ENCODE measurements at regions not wholly inside any gene's neighbourhood (a gene's known extent, or its start where the extent isn't known, plus 50 kb on each side); places are given as distances from the start of the nearest gene placed in this dataset.

DNA sequence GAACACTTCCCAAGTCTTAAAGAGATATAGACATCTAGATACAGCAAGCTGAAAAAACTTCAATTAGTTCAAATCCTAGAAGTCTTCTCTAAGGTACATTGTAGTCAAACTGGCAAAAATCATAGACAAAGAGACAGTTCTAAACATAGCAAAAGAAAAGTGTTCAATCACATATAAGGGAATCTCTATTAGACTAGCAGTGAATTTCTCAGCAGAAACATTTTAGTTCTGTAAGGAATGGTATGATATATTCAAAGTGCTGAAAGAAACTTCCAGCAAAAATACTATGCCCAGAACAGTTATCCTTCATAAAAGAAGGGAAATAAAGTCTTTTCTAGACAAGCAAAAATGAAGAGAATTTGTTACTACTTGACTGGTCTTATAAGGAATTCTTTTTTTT, 186.3 kb upstream of the SYNCRIP start:
- Mint-ChIP-seq H3K4me3 (no peak overlapping the region), H3K9me3 (ENCODE audit: insufficient read depth) (peaks cover 2% of the 10 kb centered on the region), H3K4me1 (no peaks in the 10 kb centered on the region), H3K27me3 (no peaks in the 10 kb centered on the region), H3K27ac (no peak overlapping the region)
- Histone ChIP-seq H3K9me3 (ENCODE audit: control extremely low read depth in 1 of 3, control insufficient read depth in 2 of 3, insufficient read depth in 1 of 3, low read length in 2 of 3) (peaks cover 0 to 32% (median 10%) of the 10 kb centered on the region in 3 donors), H2AFZ (ENCODE audit: insufficient read depth, low read depth, low read length, poor library complexity, severe bottlenecking) (no peak overlapping the region), H3K4me1 (ENCODE audit: control insufficient read depth in 2 of 2, insufficient read depth in 2 of 2, low read length in 2 of 2) (no peaks in the 10 kb centered on the region), H3K79me2 (ENCODE audit: control insufficient read depth, insufficient read depth, low read length) (no peaks in the 10 kb centered on the region), H4K20me1 (ENCODE audit: control insufficient read depth, insufficient read depth, low read length, poor library complexity, severe bottlenecking) (no peaks in the 10 kb centered on the region), H3K36me3 (replicated peaks in 1 of 2; ENCODE audit: control extremely low read depth in 1 of 2, control insufficient read depth in 1 of 2, extremely low read depth in 1 of 2, insufficient read depth in 2 of 2, low read length in 1 of 2) (no peaks in the 10 kb centered on the region), H3K27me3 (replicated peaks in 1 of 4; ENCODE audit: control extremely low read depth in 1 of 4, control insufficient read depth in 3 of 4, insufficient read depth in 4 of 4, low read length in 3 of 4) (no peaks in the 10 kb centered on the region), H3K9ac (ENCODE audit: low read length) (no peak overlapping the region), H3K4me3 (ENCODE audit: control extremely low read depth in 1 of 5, extremely low read depth in 1 of 5, insufficient read depth in 1 of 5, low read depth in 2 of 5, low read length in 4 of 5) (no peak overlapping the region), H3K27ac (ENCODE audit: low read length in 2 of 2) (no peak overlapping the region), H3K4me2 (replicated peaks; ENCODE audit: low read depth, low read length, poor library complexity, severe bottlenecking) (no peak overlapping the region)
- intact Hi-C loops (cut with micrococcal nuclease), result no loop called here
- ChIA-PET POLR2A (no interaction called here), CTCF (no interaction called here)
- no peak for DNase-seq
- TF ChIP-seq, protein P1, sequence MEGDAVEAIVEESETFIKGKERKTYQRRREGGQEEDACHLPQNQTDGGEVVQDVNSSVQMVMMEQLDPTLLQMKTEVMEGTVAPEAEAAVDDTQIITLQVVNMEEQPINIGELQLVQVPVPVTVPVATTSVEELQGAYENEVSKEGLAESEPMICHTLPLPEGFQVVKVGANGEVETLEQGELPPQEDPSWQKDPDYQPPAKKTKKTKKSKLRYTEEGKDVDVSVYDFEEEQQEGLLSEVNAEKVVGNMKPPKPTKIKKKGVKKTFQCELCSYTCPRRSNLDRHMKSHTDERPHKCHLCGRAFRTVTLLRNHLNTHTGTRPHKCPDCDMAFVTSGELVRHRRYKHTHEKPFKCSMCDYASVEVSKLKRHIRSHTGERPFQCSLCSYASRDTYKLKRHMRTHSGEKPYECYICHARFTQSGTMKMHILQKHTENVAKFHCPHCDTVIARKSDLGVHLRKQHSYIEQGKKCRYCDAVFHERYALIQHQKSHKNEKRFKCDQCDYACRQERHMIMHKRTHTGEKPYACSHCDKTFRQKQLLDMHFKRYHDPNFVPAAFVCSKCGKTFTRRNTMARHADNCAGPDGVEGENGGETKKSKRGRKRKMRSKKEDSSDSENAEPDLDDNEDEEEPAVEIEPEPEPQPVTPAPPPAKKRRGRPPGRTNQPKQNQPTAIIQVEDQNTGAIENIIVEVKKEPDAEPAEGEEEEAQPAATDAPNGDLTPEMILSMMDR (IDR thresholded peaks at IDR 0.05), result no peak
- TF ChIP-seq EZH2 (IDR thresholded peaks at IDR 0.05; ENCODE audit: borderline replicate concordance, insufficient read depth, low read depth, low read length, poor library complexity, severe bottlenecking), result no peak
- ATAC-seq (ENCODE audit: low read depth), result no peak

DNA sequence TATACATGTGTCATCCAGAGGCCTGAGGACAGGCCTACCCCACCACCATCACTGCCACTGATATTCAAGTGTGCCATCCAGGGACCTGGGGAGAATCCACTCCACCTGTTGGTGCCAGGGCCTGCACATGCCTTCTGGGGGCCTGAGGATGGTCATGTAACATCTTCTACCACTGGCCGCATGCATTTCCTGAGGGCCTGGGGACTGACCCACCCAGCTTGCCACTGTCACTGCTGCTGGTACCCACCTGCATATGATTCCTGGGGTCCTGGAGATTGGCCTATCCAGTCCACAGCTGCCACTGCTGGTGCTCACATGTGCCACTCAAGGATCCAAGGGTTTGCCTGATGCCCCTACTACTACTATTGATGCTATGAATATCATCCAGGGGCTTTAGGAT, 184.3 kb upstream of the SYNCRIP start:
- Histone ChIP-seq H3K9me3 (ENCODE audit: control extremely low read depth in 1 of 3, control insufficient read depth in 2 of 3, insufficient read depth in 1 of 3, low read length in 2 of 3) (peaks cover 2 to 32% (median 10%) of the 10 kb centered on the region in 3 donors), H3K27ac (ENCODE audit: low read length in 2 of 2) (no peak overlapping the region), H3K27me3 (replicated peaks in 1 of 4; ENCODE audit: control extremely low read depth in 1 of 4, control insufficient read depth in 3 of 4, insufficient read depth in 4 of 4, low read length in 3 of 4) (no peaks in the 10 kb centered on the region), H3K9ac (ENCODE audit: low read length) (no peak overlapping the region), H4K20me1 (ENCODE audit: control insufficient read depth, insufficient read depth, low read length, poor library complexity, severe bottlenecking) (no peaks in the 10 kb centered on the region), H3K36me3 (replicated peaks in 1 of 2; ENCODE audit: control extremely low read depth in 1 of 2, control insufficient read depth in 1 of 2, extremely low read depth in 1 of 2, insufficient read depth in 2 of 2, low read length in 1 of 2) (no peaks in the 10 kb centered on the region), H3K4me2 (replicated peaks; ENCODE audit: low read depth, low read length, poor library complexity, severe bottlenecking) (no peak overlapping the region), H3K4me3 (ENCODE audit: control extremely low read depth in 1 of 5, extremely low read depth in 1 of 5, insufficient read depth in 1 of 5, low read depth in 2 of 5, low read length in 4 of 5) (no peak overlapping the region), H3K79me2 (ENCODE audit: control insufficient read depth, insufficient read depth, low read length) (no peaks in the 10 kb centered on the region), H2AFZ (ENCODE audit: insufficient read depth, low read depth, low read length, poor library complexity, severe bottlenecking) (no peak overlapping the region), H3K4me1 (ENCODE audit: control insufficient read depth in 2 of 2, insufficient read depth in 2 of 2, low read length in 2 of 2) (no peaks in the 10 kb centered on the region)
- ChIA-PET CTCF (no interaction called here), POLR2A (no interaction called here)
- Mint-ChIP-seq H3K27ac (no peak overlapping the region), H3K9me3 (ENCODE audit: insufficient read depth) (peaks cover 8% of the 10 kb centered on the region), H3K4me3 (no peak overlapping the region), H3K27me3 (no peaks in the 10 kb centered on the region), H3K4me1 (no peaks in the 10 kb centered on the region)
- WGBS (ENCODE audit: insufficient coverage), result 92% methylated on average over 1 of the region's 1 CpG
- ATAC-seq (ENCODE audit: low read depth), result no peak
- no peak for DNase-seq
- intact Hi-C loops (cut with micrococcal nuclease), result no loop called here
- TF ChIP-seq EZH2 (IDR thresholded peaks at IDR 0.05; ENCODE audit: borderline replicate concordance, insufficient read depth, low read depth, low read length, poor library complexity, severe bottlenecking), result no peak
- TF ChIP-seq, protein P1 (IDR thresholded peaks at IDR 0.05), result no peak
